ENCODE measurements at regions not wholly inside any gene's neighbourhood (a gene's known extent, or its start where the extent isn't known, plus 50 kb on each side); places are given as distances from the start of the nearest gene placed in this dataset.

DNA sequence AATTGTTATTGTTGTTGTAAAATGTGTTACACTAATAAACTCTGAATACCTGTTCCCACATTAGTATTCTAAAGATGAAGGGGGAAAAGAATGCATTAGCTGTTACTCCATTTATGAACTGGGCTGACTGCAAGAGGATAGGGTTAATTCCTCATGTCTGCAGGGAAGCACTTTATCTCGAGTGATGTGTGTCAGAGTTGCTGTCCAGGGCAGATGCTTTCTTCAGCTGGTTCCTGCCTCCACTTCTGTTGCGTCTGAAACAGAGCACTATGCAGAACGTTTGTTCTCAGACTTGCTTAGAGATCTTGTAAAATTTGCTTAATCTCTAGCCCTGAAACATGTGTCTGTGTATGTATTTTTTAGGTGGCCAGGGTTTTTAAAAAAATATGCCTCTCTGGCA is 318.8 kb downstream of the SPRY2 start:
- no peak overlapping the region for H3K4me3 ChIP-seq (ENCODE audit: low read depth, low read length)
- no peak for DNase-seq (ENCODE audit: low read depth, low spot score)
- ChIA-PET CTCF (interaction anchor here (1.7 to 1.9 kb wide), 2 partner anchors 321 to 598 kb away, joined by 3 to 5 read pairs; no protein-coding TSS in a partner anchor), POLR2A (no interaction called here)
- H3K27me3 ChIP-seq (ENCODE audit: control insufficient read depth, insufficient read depth, low read length): no peaks in the 10 kb centered on the region
- H3K9me3 ChIP-seq (ENCODE audit: control insufficient read depth, insufficient read depth, low read length): no peaks in the 10 kb centered on the region
- TF ChIP-seq, protein P1, sequence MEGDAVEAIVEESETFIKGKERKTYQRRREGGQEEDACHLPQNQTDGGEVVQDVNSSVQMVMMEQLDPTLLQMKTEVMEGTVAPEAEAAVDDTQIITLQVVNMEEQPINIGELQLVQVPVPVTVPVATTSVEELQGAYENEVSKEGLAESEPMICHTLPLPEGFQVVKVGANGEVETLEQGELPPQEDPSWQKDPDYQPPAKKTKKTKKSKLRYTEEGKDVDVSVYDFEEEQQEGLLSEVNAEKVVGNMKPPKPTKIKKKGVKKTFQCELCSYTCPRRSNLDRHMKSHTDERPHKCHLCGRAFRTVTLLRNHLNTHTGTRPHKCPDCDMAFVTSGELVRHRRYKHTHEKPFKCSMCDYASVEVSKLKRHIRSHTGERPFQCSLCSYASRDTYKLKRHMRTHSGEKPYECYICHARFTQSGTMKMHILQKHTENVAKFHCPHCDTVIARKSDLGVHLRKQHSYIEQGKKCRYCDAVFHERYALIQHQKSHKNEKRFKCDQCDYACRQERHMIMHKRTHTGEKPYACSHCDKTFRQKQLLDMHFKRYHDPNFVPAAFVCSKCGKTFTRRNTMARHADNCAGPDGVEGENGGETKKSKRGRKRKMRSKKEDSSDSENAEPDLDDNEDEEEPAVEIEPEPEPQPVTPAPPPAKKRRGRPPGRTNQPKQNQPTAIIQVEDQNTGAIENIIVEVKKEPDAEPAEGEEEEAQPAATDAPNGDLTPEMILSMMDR (IDR thresholded peaks at IDR 0.05; ENCODE audit: low read depth, low read length): no peak
- H3K27ac ChIP-seq (ENCODE audit: low read depth, low read length): no peak overlapping the region

DNA sequence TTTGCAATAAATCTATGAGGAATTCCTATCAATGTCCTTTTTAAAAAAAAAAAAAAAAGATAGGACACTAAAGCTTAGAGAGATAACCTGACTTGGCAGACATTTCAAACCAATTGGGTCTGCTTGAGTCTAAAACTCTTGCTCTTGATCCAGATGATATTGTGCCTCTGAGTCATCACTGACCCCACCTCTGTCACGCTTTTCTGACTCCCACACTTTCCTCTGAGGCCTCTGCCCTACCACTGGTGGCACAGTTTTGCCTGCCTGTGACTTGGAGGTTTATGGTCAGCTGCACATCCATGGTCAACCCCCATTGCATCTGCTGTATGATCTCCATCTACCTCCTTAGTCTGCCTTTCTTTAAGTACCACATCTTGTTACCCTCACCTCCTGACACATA is 328.7 kb downstream of the SPRY2 start:
- Histone ChIP-seq H3K4me3 (ENCODE audit: low read depth, low read length) (no peak overlapping the region), H3K27me3 (ENCODE audit: control insufficient read depth, insufficient read depth, low read length) (no peaks in the 10 kb centered on the region), H3K27ac (ENCODE audit: low read depth, low read length) (no peak overlapping the region), H3K9me3 (ENCODE audit: control insufficient read depth, insufficient read depth, low read length) (no peaks in the 10 kb centered on the region; the same call in 1 of the 2 replicates)
- TF ChIP-seq, protein P1 (IDR thresholded peaks at IDR 0.05; ENCODE audit: low read depth, low read length): no peak
- no peak for DNase-seq (ENCODE audit: low read depth, low spot score)
- ChIA-PET POLR2A (no interaction called here), CTCF (no interaction called here)

DNA sequence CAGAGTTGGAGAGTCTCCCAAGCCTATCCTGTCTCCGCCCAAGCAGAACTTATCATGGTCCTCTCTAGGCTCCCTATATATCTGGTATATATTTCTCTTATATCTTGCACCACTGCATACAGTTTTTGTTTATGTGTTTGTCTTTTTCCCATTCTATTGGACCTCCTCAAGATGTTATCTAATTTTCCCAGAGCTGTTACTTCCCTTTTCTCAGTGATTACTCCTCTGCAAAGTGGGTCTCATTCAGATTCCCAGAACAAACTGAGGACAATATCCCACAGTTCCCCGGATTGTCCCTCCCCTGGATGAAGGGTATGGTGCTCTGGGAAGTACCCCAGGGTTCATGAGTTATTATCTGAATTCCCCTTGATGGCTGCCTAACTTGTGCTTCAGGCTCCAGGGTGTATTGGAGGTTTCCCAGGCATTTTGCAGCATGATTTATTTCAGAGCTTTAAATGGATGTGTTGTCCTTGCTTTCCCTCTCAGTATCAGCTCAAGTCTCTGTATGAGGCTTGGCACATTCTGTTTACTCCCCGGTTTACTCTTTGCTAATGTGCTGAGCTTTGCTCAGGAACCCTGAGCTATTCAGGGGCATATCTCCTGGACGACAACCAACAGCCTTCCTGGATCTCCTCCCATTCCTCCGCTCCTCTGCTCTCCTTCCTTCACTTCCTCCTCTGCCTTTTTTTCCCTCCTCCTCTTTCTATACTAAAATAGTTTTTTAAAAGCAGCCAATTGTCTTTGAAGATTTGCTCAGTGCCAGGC is 329.3 kb downstream of the SPRY2 start:
- no peak for DNase-seq (ENCODE audit: low read depth, low spot score)
- CTCF ChIA-PET: no interaction called here
- Histone ChIP-seq H3K27me3 (ENCODE audit: control insufficient read depth, insufficient read depth, low read length) (no peaks in the 10 kb centered on the region), H3K4me3 (ENCODE audit: low read depth, low read length) (no peak overlapping the region), H3K9me3 (ENCODE audit: control insufficient read depth, insufficient read depth, low read length) (no peaks in the 10 kb centered on the region; the same call in 1 of the 2 replicates), H3K27ac (ENCODE audit: low read depth, low read length) (no peak overlapping the region)
- POLR2A ChIA-PET: no interaction called here
- TF ChIP-seq, protein P1 (IDR thresholded peaks at IDR 0.05; ENCODE audit: low read depth, low read length): no peak

DNA sequence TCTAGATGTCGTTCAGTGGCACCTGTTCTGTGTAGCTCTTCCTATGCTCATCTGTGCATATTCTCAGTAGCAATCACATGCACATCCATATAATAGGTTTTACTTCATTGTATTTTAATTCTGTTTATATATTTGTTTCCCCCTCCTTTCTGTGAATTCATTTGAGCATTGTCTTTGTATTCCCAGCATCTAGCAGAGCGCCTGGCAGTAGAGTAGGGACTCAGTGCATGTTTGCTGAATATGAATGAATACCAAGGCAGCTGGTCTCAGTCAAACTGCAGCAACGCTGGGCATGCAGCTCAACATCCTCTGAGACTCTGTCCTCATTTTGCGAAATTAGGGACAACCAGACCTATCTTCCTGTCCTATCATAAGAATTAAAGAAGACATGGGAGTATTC is 330.1 kb downstream of the SPRY2 start:
- Histone ChIP-seq H3K9me3 (ENCODE audit: control insufficient read depth, insufficient read depth, low read length) (no peaks in the 10 kb centered on the region; the same call in 1 of the 2 replicates), H3K27me3 (ENCODE audit: control insufficient read depth, insufficient read depth, low read length) (no peaks in the 10 kb centered on the region), H3K27ac (ENCODE audit: low read depth, low read length) (no peak overlapping the region), H3K4me3 (ENCODE audit: low read depth, low read length) (no peak overlapping the region)
- POLR2A ChIA-PET: no interaction called here
- CTCF ChIA-PET: no interaction called here
- DNase-seq (ENCODE audit: low read depth, low spot score): no peak
- TF ChIP-seq, protein P1 (IDR thresholded peaks at IDR 0.05; ENCODE audit: low read depth, low read length): no peak

DNA sequence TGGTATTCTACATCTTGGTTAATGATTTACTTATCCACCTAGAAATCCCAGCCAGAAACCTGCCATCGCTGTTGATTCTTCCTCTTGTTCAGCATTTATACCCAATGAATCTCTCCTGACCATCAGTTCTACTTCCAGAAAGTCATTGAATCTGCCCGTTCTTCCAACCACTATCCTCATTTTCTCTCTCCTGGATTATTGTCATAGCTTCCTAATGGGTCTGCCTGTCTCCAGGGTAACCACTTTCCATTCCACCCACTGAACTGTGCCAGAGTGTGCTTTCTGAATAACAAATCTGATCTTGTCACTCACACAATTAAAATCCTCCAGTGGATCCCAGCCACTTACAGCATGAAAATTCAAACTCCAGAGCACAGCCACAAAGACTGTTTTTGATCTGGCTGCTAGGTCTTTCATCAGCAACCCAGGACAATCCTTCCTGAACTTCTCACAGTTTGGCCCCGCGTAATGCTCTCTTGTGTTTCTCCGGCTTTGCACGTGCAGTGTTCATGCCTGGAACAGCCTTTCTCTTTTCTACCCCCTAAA is 330.6 kb downstream of the SPRY2 start:
- no peaks in the 10 kb centered on the region; the same call in 1 of the 2 replicates for H3K9me3 ChIP-seq (ENCODE audit: control insufficient read depth, insufficient read depth, low read length)
- POLR2A ChIA-PET: no interaction called here

More for the DNA sequence above, 330.6 kb downstream of the SPRY2 start:
- CTCF ChIA-PET: no interaction called here
- no peak overlapping the region for H3K27ac ChIP-seq (ENCODE audit: low read depth, low read length)
- DNase-seq (ENCODE audit: low read depth, low spot score): no peak
- TF ChIP-seq, protein P1 (IDR thresholded peaks at IDR 0.05; ENCODE audit: low read depth, low read length): no peak
- H3K27me3 ChIP-seq (ENCODE audit: control insufficient read depth, insufficient read depth, low read length): no peaks in the 10 kb centered on the region
- no peak overlapping the region for H3K4me3 ChIP-seq (ENCODE audit: low read depth, low read length)

Data from AG04450 (cell line).